MCF 10A (cell line): ENCODE measurements at regions not wholly inside any gene's neighbourhood (a gene's known extent, or its start where the extent isn't known, plus 50 kb on each side); places are given as distances from the start of the nearest gene placed in this dataset.
A peak's percentile ranks its signal among the peaks of the same experiment; 100 is the strongest.

Experiments
- BruUV-seq: library from RNA; stranded (reverse); fragments of 400-500 nt; replicated peaks from 2 replicates; lab custom pipeline; 2021; lab: Mats Ljungman, UMichigan
- CTCF ChIA-PET: fragments of 300-600 bp; sonication (Branson Sonifier 250); formaldehyde crosslinking; extraction: SDS; loops from one replicate; lab custom pipeline; 2021; ENCODE audit warnings: antibody characterized with exemption, inconsistent platforms; lab: Yijun Ruan, JAX
- POLR2A ChIA-PET: fragments of 300-600, 350-650 bp; sonication (Branson Sonifier 250); formaldehyde crosslinking; extraction: SDS; loops from one replicate; lab custom pipeline; 2020; ENCODE audit warnings: antibody characterized with exemption, inconsistent platforms; lab: Yijun Ruan, JAX
- DNase-seq: peaks from one replicate; pipeline ENCODE4 v3.0.0-alpha.2; 2018; ENCODE audit not compliant: unreplicated experiment
- H3K27ac Mint-ChIP-seq: one replicate; pipeline ENCODE4 v1.8.0; 2022; ENCODE audit warnings: mild to moderate bottlenecking, low read depth, mixed read lengths; ENCODE audit not compliant: unreplicated experiment
- H3K27me3 Mint-ChIP-seq: one replicate; pipeline ENCODE4 v1.8.0; 2022; ENCODE audit warnings: mixed read lengths; ENCODE audit not compliant: insufficient read depth, unreplicated experiment
- H3K36me3 Mint-ChIP-seq: one replicate; pipeline ENCODE4 v1.8.0; 2022; ENCODE audit warnings: mild to moderate bottlenecking, moderate library complexity, mixed read lengths; ENCODE audit not compliant: insufficient read depth, unreplicated experiment
- H3K4me1 Mint-ChIP-seq: one replicate; pipeline ENCODE4 v1.8.0; 2022; ENCODE audit warnings: mixed read lengths; ENCODE audit not compliant: insufficient read depth, unreplicated experiment
- H3K4me3 Mint-ChIP-seq: one replicate; pipeline ENCODE4 v1.8.0; 2022; ENCODE audit warnings: mild to moderate bottlenecking, moderate library complexity, mixed read lengths; ENCODE audit not compliant: unreplicated experiment
- H3K9me3 Mint-ChIP-seq: one replicate; pipeline ENCODE4 v1.8.0; 2022; ENCODE audit warnings: mixed read lengths; ENCODE audit not compliant: unreplicated experiment
- intact Hi-C: fragments of 100-400 bp; cut with micrococcal nuclease; formaldehyde crosslinking; loops from 2 replicates; pipeline ENCODE4 v1.14.1; 2022
- TF ChIP-seq, protein P1 (sequence below): fragments of 200-600 bp; IDR thresholded peaks from one replicate; pipeline ENCODE4 v1.8.0; 2022; ENCODE audit warnings: antibody characterized with exemption, mild to moderate bottlenecking; ENCODE audit not compliant: unreplicated experiment

DNA sequence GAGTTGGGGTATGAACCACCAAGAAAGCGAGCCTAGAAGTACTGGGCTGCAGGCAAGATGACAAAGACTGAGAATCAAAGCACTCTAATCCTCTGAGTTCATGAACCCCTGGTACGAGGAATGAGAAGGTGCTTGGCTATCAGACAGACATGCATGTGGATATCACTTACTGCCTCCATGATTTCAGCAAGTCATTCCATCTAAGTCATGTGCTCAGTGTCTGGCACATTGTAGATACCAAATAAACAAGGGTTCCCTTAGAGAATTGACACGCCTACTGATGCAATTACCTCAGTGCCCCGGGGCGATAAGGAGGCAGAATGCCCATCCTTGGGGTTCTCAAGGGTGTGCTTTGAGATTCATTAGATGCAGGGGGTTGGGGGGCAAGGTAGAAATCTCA, 125.6 kb upstream of the PKDCC start:
- TF ChIP-seq, protein P1, sequence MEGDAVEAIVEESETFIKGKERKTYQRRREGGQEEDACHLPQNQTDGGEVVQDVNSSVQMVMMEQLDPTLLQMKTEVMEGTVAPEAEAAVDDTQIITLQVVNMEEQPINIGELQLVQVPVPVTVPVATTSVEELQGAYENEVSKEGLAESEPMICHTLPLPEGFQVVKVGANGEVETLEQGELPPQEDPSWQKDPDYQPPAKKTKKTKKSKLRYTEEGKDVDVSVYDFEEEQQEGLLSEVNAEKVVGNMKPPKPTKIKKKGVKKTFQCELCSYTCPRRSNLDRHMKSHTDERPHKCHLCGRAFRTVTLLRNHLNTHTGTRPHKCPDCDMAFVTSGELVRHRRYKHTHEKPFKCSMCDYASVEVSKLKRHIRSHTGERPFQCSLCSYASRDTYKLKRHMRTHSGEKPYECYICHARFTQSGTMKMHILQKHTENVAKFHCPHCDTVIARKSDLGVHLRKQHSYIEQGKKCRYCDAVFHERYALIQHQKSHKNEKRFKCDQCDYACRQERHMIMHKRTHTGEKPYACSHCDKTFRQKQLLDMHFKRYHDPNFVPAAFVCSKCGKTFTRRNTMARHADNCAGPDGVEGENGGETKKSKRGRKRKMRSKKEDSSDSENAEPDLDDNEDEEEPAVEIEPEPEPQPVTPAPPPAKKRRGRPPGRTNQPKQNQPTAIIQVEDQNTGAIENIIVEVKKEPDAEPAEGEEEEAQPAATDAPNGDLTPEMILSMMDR, result no peak
- H3K27me3 Mint-ChIP-seq, result no peaks in the 10 kb centered on the region
- BruUV-seq, result no TSS peak
- H3K27ac Mint-ChIP-seq, result no peak overlapping the region
- H3K36me3 Mint-ChIP-seq, result no peaks in the 10 kb centered on the region
- peak; percentile 42 for DNase-seq
- CTCF ChIA-PET, result no interaction called here
- no peaks in the 10 kb centered on the region for H3K9me3 Mint-ChIP-seq
- intact Hi-C loops, result no loop called here
- H3K4me1 Mint-ChIP-seq, result no peaks in the 10 kb centered on the region
- POLR2A ChIA-PET, result no interaction called here
- H3K4me3 Mint-ChIP-seq, result no peak overlapping the region

GRCh38 chr2:41923156-41923786, 124.5 kb upstream of the PKDCC start:
- Mint-ChIP-seq H3K27me3 (no peaks in the 10 kb centered on the region), H3K4me3 (no peak overlapping the region), H3K9me3 (no peaks in the 10 kb centered on the region), H3K27ac (no peak overlapping the region), H3K36me3 (no peaks in the 10 kb centered on the region), H3K4me1 (peaks cover 5% of the 10 kb centered on the region)
- no TSS peak for BruUV-seq
- TF ChIP-seq, protein P1, result no peak
- CTCF ChIA-PET, result interaction anchor here (0.7 kb wide), 1 partner anchor 210 kb away, joined by 3 read pairs; no protein-coding TSS in a partner anchor
- intact Hi-C loops, result no loop called here
- no peak for DNase-seq
- POLR2A ChIA-PET, result no interaction called here

DNA sequence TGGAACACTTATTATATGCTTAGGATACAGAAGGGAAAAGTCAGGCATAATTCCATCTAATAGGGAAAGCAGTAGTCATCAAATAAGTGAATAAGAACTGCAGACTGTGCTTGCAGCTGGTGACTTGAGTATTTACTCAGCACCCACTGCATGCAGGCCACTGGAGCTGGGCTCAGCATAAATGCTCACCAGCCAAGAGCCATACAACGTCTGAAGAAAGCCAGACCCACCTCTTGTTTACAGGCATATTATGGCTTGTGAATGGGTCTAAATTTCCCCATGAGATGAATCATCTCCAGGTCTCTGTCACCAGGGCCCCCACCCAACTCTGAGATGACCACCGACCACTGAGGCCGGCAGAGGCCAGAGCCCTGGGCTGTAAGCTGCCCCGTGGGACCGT, 123.8 kb upstream of the PKDCC start:
- no peaks in the 10 kb centered on the region for H3K36me3 Mint-ChIP-seq
- TF ChIP-seq, protein P1, result no peak
- intact Hi-C loops, result no loop called here

GRCh38 chr2:41924709-41925408, 123.0 kb upstream of the PKDCC start:
- H3K4me1 Mint-ChIP-seq, result peaks cover 13% of the 10 kb centered on the region
- ChIA-PET POLR2A (no interaction called here), CTCF (interaction anchor here (0.6 to 3.0 kb wide), 3 partner anchors 56 to 118 kb away, joined by 3 to 10 read pairs (median 3); no protein-coding TSS in a partner anchor)
- no peak overlapping the region for H3K27ac Mint-ChIP-seq
- no TSS peak for BruUV-seq
- no peaks in the 10 kb centered on the region for H3K9me3 Mint-ChIP-seq
- H3K27me3 Mint-ChIP-seq, result no peaks in the 10 kb centered on the region
- H3K4me3 Mint-ChIP-seq, result no peak overlapping the region
- no peaks in the 10 kb centered on the region for H3K36me3 Mint-ChIP-seq
- intact Hi-C loops, result no loop called here
- TF ChIP-seq, protein P1, result no peak
- DNase-seq, result no peak

More for the DNA sequence above, 123.8 kb upstream of the PKDCC start:
- Mint-ChIP-seq H3K9me3 (no peaks in the 10 kb centered on the region), H3K4me3 (no peak overlapping the region), H3K27ac (no peak overlapping the region), H3K27me3 (no peaks in the 10 kb centered on the region), H3K4me1 (peaks cover 13% of the 10 kb centered on the region)
- POLR2A ChIA-PET, result no interaction called here
- CTCF ChIA-PET, result interaction anchor here (0.6 kb wide), 1 partner anchor 68 kb away, joined by 3 read pairs; no protein-coding TSS in a partner anchor
- no peak for DNase-seq
- BruUV-seq, result no TSS peak
